ENCODE measurements at regions not wholly inside any gene's neighbourhood (a gene's known extent, or its start where the extent isn't known, plus 50 kb on each side); places are given as distances from the start of the nearest gene placed in this dataset.

GRCh38 chr1:55457874-55458273 lies 242.7 kb upstream of the USP24 start:
- no peak for TF ChIP-seq CTCF (IDR thresholded peaks at IDR 0.05)
- TF ChIP-seq POLR2A (IDR thresholded peaks at IDR 0.05) = no peak

All from ovary (tissue), 3 donors.